ENCODE measurements at regions not wholly inside any gene's neighbourhood (a gene's known extent, or its start where the extent isn't known, plus 50 kb on each side); places are given as distances from the start of the nearest gene placed in this dataset.

DNA sequence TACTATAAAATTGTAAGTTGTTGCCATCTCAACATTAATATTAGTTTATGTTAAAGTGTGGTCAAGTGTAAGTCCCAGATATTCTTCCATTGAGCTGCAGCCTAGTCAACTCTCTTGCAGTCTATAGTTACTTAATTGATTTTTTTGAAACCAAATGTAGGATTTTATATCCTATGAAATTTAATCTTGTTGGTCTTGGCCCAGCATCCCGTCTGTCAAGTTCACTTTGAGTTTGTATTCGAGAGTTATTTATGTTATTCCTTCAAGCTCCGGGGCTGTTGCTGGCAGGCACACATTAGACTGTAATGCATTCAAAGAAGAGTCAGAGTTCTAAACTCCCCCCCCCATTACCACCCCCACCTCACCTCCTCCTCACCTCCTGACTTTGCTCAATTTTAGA is 71.0 kb upstream of the SPACA1 start:
- TF ChIP-seq, protein P1, sequence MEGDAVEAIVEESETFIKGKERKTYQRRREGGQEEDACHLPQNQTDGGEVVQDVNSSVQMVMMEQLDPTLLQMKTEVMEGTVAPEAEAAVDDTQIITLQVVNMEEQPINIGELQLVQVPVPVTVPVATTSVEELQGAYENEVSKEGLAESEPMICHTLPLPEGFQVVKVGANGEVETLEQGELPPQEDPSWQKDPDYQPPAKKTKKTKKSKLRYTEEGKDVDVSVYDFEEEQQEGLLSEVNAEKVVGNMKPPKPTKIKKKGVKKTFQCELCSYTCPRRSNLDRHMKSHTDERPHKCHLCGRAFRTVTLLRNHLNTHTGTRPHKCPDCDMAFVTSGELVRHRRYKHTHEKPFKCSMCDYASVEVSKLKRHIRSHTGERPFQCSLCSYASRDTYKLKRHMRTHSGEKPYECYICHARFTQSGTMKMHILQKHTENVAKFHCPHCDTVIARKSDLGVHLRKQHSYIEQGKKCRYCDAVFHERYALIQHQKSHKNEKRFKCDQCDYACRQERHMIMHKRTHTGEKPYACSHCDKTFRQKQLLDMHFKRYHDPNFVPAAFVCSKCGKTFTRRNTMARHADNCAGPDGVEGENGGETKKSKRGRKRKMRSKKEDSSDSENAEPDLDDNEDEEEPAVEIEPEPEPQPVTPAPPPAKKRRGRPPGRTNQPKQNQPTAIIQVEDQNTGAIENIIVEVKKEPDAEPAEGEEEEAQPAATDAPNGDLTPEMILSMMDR (IDR thresholded peaks at IDR 0.05; ENCODE audit: unreplicated experiment) = no peak
- Mint-ChIP-seq H3K27ac (no peak overlapping the region), H3K36me3 (ENCODE audit: insufficient read depth) (no peaks in the 10 kb centered on the region), H3K9me3 (ENCODE audit: low read depth) (no peaks in the 10 kb centered on the region), H3K4me1 (ENCODE audit: low read depth) (peaks cover 4% of the 10 kb centered on the region), H3K4me3 (ENCODE audit: low read depth) (no peak overlapping the region), H3K27me3 (peaks cover 4% of the 10 kb centered on the region)
- DNase-seq (ENCODE audit: low spot score, unreplicated experiment) = no peak

DNA sequence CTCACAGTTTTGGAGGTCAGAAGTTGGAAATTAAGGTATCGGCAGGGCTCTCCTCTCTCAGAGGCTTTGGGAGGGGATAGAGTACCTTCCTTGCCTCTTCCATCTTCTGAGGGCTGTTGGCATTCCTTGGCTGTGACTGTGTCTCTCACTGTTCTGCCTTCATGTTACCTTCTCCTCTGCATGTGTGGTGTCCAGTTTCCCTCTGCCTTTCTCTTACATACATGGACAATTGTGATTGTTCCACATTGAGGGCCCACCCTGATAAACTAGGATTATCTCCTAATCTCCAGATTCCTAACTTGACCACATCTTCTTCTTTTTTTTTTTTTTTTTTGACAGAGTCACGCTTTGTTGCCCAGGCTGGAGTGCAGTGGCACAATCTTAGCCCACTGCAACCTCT is 72.1 kb upstream of the SPACA1 start:
- TF ChIP-seq, protein P1 (IDR thresholded peaks at IDR 0.05; ENCODE audit: unreplicated experiment) = no peak
- Mint-ChIP-seq H3K4me1 (ENCODE audit: low read depth) (peaks cover 9% of the 10 kb centered on the region), H3K36me3 (ENCODE audit: insufficient read depth) (no peaks in the 10 kb centered on the region), H3K9me3 (ENCODE audit: low read depth) (no peaks in the 10 kb centered on the region), H3K4me3 (ENCODE audit: low read depth) (no peak overlapping the region), H3K27ac (no peak overlapping the region), H3K27me3 (peaks cover 4% of the 10 kb centered on the region)
- DNase-seq (ENCODE audit: low spot score, unreplicated experiment) = no peak

DNA sequence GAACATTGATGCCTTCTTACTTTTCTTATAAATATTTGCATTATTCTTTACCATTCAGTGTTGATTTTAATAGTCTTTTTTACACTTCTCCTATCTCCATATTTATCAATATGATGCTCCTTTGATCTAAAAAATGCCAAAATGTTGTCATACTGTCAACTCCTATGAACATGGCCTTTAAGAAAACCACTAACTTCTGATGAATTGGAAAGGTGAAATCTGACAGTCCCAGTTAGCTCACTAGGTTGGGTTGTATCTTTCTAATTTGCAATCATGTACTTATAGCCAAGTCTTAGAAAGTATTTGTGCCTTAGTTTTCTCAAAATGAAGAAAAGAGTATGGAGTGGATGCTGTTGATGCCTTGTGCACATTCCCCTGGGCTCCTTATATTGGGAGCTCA is 75.4 kb upstream of the SPACA1 start:
- TF ChIP-seq, protein P1 (IDR thresholded peaks at IDR 0.05; ENCODE audit: unreplicated experiment) = no peak
- no peaks in the 10 kb centered on the region for H3K36me3 Mint-ChIP-seq (ENCODE audit: insufficient read depth)
- no peak overlapping the region for H3K27ac Mint-ChIP-seq
- no peak overlapping the region for H3K4me3 Mint-ChIP-seq (ENCODE audit: low read depth)
- no peak for DNase-seq (ENCODE audit: low spot score, unreplicated experiment)
- H3K4me1 Mint-ChIP-seq (ENCODE audit: low read depth) = peaks cover 9% of the 10 kb centered on the region
- peaks cover under 1% of the 10 kb centered on the region for H3K27me3 Mint-ChIP-seq
- no peaks in the 10 kb centered on the region for H3K9me3 Mint-ChIP-seq (ENCODE audit: low read depth)

DNA sequence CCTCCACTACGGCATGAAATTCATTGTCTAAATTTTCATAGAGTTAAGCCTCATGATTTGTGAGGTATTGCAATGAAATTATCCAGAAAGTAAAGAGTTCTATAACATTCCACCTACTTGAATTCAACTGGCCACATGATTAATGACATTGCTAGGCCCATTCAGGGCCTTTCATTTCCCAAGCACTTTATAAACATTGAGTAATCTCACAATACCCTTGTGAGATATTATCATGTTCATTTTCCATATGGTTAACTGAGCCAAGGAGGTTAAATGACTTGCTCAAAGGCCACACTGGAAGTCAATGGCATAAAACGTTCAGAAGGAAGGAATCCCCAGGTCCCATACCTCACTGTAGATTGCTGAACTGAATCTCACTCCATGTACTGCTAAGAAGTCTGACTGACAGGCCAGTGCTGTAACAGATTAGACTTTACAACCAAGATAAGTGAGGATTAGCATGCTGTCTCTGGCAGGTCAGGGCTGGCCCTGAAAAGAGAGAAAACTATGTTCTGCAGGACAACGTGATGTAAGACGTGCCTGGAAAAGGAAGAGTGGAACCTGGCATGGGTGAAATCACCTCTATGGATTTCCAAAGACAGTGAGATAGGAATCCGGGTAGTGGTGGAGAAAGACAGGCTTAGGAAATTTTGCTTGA is 75.9 kb upstream of the SPACA1 start:
- Mint-ChIP-seq H3K36me3 (ENCODE audit: insufficient read depth) (no peaks in the 10 kb centered on the region), H3K27ac (peak overlapping the region; percentile 2), H3K4me1 (ENCODE audit: low read depth) (peaks cover 9% of the 10 kb centered on the region), H3K4me3 (ENCODE audit: low read depth) (no peak overlapping the region), H3K9me3 (ENCODE audit: low read depth) (no peaks in the 10 kb centered on the region), H3K27me3 (no peaks in the 10 kb centered on the region)
- TF ChIP-seq, protein P1 (IDR thresholded peaks at IDR 0.05; ENCODE audit: unreplicated experiment) = no peak
- DNase-seq (ENCODE audit: low spot score, unreplicated experiment) = no peak

DNA sequence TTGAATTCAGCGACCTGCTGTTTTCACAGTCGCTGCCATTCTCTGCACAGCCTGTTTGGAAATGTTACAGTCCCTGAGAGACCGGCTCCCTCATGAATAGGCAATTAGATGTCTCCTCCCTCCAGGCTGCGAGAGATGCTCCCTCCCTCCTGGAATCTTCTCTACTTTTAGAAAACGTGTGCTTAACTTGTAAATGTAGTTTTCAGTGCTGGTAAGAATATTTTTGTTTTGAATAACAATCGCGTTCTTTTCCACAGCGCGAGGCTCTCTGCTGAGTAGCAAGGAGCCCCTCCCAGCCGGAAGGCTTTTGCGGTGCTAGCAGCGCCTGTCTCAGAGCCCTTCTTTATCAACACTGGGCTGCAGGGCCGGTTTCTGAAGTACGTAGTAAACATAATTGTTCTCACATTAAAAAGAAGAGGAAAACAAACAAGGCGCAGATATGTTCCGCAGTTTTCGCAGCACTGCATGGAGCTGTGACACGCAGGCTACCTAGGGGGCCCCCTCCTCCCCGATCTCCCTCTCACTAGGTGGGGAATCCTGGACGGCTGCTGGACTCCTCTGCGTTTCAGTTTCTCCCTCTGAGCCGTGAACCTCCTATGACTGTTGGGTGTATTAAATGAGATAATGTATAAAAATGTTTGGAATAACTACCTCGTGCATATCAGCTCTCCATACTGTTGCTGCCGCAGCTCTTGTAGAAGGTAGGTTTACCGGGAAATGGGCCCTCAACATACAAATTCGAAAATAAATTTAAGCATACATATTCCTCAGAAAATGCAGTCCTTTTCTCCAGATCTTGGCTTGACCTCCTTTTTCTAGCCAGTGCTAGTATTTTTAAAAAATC is 79.0 kb upstream of the SPACA1 start:
- TF ChIP-seq, protein P1 (IDR thresholded peaks at IDR 0.05; ENCODE audit: unreplicated experiment) = peak; percentile 40
- H3K9me3 Mint-ChIP-seq (ENCODE audit: low read depth) = peaks cover 4% of the 10 kb centered on the region
- H3K36me3 Mint-ChIP-seq (ENCODE audit: insufficient read depth) = peaks cover 1% of the 10 kb centered on the region
- peaks cover 9% of the 10 kb centered on the region for H3K4me1 Mint-ChIP-seq (ENCODE audit: low read depth)
- DNase-seq (ENCODE audit: low spot score, unreplicated experiment) = peak; percentile 14
- no peak overlapping the region for H3K27ac Mint-ChIP-seq
- H3K27me3 Mint-ChIP-seq = no peaks in the 10 kb centered on the region
- no peak overlapping the region for H3K4me3 Mint-ChIP-seq (ENCODE audit: low read depth)
